ENCODE measurements at regions not wholly inside any gene's neighbourhood (a gene's known extent, or its start where the extent isn't known, plus 50 kb on each side); places are given as distances from the start of the nearest gene placed in this dataset.

DNA sequence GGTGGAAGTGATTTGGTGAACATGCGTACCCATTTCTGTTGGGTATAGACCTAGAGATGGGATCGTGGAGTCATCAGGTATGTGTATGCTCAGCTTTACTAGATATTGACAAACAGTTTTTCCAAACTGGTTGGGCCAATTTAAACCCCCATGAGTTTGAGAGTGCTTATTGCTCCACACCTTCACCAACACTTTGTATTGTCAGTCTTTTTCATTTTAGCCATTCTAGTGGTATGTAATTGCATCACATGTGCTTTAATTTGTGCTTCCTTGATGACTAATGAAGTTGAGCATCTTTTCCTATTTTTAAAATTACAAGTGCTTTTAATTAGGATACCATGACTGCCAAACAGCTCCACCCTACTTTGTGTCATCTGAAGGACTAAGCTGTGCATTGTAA, 158.9 kb upstream of the AKIRIN2 start:
- no peak overlapping the region for H3K9ac ChIP-seq
- no peak overlapping the region for H3K27ac ChIP-seq
- no peaks in the 10 kb centered on the region for H3K36me3 ChIP-seq
- H3K4me1 ChIP-seq = no peaks in the 10 kb centered on the region
- peaks cover 0 to 7% (median 0%) of the 10 kb centered on the region in 11 experiments; a peak in 3 of 22 replicates for H3K9me3 ChIP-seq (replicated peaks in 1 of 11)
- H3K27me3 ChIP-seq = no peaks in the 10 kb centered on the region
- H4K20me1 ChIP-seq = no peaks in the 10 kb centered on the region
- no peak for TF ChIP-seq Cebpa-rat (IDR thresholded peaks at IDR 0.05)
- H3K4me2 ChIP-seq = no peak overlapping the region
- H3K4me3 ChIP-seq = no peak overlapping the region

DNA sequence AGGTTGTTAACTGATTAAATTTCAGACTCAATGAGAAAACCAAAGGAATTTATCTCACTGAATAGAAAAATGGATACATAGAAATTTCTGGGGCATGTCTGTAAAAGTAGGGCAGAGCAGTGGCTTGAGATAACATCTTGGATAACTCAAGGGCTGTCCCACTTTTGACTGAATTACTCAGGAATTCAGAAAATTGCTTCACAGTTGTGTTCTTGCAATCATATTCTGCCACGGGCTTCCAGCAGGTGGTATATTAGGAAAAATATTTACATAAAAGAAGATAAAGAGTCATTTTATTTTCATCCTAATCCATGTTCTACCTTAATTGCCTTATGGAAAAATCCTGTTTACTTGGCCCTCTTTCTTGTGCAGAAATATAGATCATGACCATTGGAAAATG, 156.4 kb upstream of the AKIRIN2 start:
- Histone ChIP-seq H3K9me3 (replicated peaks in 1 of 11) (peaks cover 0 to 7% (median 0%) of the 10 kb centered on the region in 11 experiments; a peak in 3 of 22 replicates), H3K4me1 (no peaks in the 10 kb centered on the region), H3K27me3 (no peaks in the 10 kb centered on the region), H3K27ac (no peak overlapping the region), H3K9ac (no peak overlapping the region), H3K4me3 (no peak overlapping the region), H4K20me1 (no peaks in the 10 kb centered on the region), H3K36me3 (no peaks in the 10 kb centered on the region), H3K4me2 (no peak overlapping the region)
- TF ChIP-seq Cebpa-rat (IDR thresholded peaks at IDR 0.05) = no peak

- Histone ChIP-seq H3K4me2 (no peak overlapping the region), H3K27me3 (no peaks in the 10 kb centered on the region), H3K4me3 (no peak overlapping the region), H3K36me3 (no peaks in the 10 kb centered on the region), H3K9me3 (replicated peaks in 1 of 11) (no peaks in the 10 kb centered on the region), H3K4me1 (peaks cover 0 to 7% (median 0%) of the 10 kb centered on the region in 10 experiments; a peak in 3 of 20 replicates), H4K20me1 (no peaks in the 10 kb centered on the region), H3K27ac (no peak overlapping the region), H3K9ac (no peak overlapping the region)
- no peak for TF ChIP-seq Cebpa-rat (IDR thresholded peaks at IDR 0.05)
Measured at GRCh38 chr6:87851674-87852299, 149.8 kb upstream of the AKIRIN2 start.

- H4K20me1 ChIP-seq = no peaks in the 10 kb centered on the region
- peaks cover 0 to 7% (median 0%) of the 10 kb centered on the region in 10 experiments; a peak in 3 of 20 replicates for H3K4me1 ChIP-seq
- H3K9ac ChIP-seq = no peak overlapping the region
- TF ChIP-seq Cebpa-rat (IDR thresholded peaks at IDR 0.05) = no peak
- H3K36me3 ChIP-seq = no peaks in the 10 kb centered on the region
- H3K9me3 ChIP-seq (replicated peaks in 1 of 11) = no peaks in the 10 kb centered on the region
- no peak overlapping the region for H3K27ac ChIP-seq
- no peaks in the 10 kb centered on the region for H3K27me3 ChIP-seq
- no peak overlapping the region for H3K4me3 ChIP-seq
- peak overlapping the region in 4 of 11 experiments; percentile 9 to 34 (median 24); a peak in 5 of 22 replicates for H3K4me2 ChIP-seq
Measured at GRCh38 chr6:87848616-87849015, 146.6 kb upstream of the AKIRIN2 start.

GRCh38 chr6:87847830-87848210, 145.8 kb upstream of the AKIRIN2 start:
- H3K27me3 ChIP-seq = no peaks in the 10 kb centered on the region
- H3K9ac ChIP-seq = no peak overlapping the region
- no peak overlapping the region for H3K4me2 ChIP-seq
- H3K36me3 ChIP-seq = no peaks in the 10 kb centered on the region
- H3K9me3 ChIP-seq (replicated peaks in 1 of 11) = no peaks in the 10 kb centered on the region
- H3K4me3 ChIP-seq = no peak overlapping the region
- H3K4me1 ChIP-seq = peaks cover 0 to 7% (median 0%) of the 10 kb centered on the region in 10 experiments; a peak in 3 of 20 replicates
- no peaks in the 10 kb centered on the region for H4K20me1 ChIP-seq
- no peak overlapping the region for H3K27ac ChIP-seq
- TF ChIP-seq Cebpa-rat (IDR thresholded peaks at IDR 0.05) = no peak

DNA sequence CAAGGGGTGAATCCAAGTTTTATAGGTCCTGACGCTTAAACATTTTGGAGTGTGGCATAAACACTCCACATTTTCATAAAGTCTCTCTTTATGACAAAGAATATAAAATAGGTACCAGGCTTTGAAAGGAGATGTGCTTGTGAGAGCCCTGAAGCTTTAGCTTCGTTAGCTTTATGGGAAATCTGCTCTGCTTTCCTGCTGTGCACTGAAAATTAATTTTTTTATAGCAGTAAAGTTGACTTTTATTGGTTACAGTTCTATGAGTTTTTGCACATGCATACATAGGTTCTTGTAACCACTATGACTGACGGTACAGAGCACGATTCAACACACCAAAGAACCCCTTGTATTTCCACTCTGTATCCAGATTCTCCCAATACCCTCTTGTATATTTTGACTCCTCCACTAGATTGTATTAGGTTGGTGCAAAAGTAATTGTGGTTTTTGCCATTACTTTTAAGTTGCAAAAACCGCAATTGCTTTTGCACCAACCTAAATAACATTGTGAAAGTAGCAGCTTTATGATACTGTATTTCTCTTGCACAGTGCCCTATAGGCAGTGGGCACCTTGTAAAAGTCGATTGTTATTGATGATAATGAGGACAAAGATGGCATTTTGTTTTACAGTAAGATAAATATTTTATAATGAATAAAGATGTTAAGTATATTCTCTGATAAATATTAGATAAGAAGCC, 145.2 kb upstream of the AKIRIN2 start:
- H3K36me3 ChIP-seq = no peaks in the 10 kb centered on the region
- no peaks in the 10 kb centered on the region for H3K9me3 ChIP-seq (replicated peaks in 1 of 11)
- no peaks in the 10 kb centered on the region for H4K20me1 ChIP-seq
- H3K9ac ChIP-seq = no peak overlapping the region
- peaks cover 0 to 7% (median 0%) of the 10 kb centered on the region in 10 experiments; a peak in 3 of 20 replicates for H3K4me1 ChIP-seq
- no peak overlapping the region for H3K4me3 ChIP-seq
- H3K27ac ChIP-seq = no peak overlapping the region
- no peak for TF ChIP-seq Cebpa-rat (IDR thresholded peaks at IDR 0.05)
- H3K27me3 ChIP-seq = no peaks in the 10 kb centered on the region
- no peak overlapping the region for H3K4me2 ChIP-seq

GRCh38 chr6:87846434-87846833, 144.4 kb upstream of the AKIRIN2 start:
- no peaks in the 10 kb centered on the region for H3K36me3 ChIP-seq
- TF ChIP-seq Cebpa-rat (IDR thresholded peaks at IDR 0.05) = no peak
- no peaks in the 10 kb centered on the region for H4K20me1 ChIP-seq

DNA sequence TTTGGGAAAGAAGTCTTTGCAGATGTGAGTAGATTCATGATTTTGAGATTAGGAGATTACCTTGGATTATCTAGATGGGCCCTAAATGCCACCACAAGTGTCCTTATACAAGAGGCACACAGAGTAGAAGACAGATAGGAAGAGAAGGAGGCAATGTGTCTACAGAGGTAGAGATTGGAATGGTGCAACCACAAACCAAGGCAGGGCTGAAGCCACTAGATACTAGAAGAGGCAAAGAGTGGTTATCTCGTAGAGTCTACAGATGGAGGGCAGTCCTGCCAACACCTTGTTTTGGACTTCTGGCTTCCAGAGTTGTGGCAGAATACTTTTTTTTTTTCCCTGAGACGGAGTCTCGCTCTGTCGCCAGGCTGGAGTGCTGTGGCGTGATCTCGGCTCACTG, 138.3 kb upstream of the AKIRIN2 start:
- Histone ChIP-seq H3K27ac (no peak overlapping the region), H3K9ac (no peak overlapping the region), H3K9me3 (replicated peaks in 1 of 11) (peaks cover 0 to 4% (median 0%) of the 10 kb centered on the region in 11 experiments; a peak in 2 of 22 replicates), H3K27me3 (no peaks in the 10 kb centered on the region), H3K4me2 (no peak overlapping the region), H3K36me3 (no peaks in the 10 kb centered on the region), H3K4me1 (no peaks in the 10 kb centered on the region), H3K4me3 (no peak overlapping the region), H4K20me1 (no peaks in the 10 kb centered on the region)
- no peak for TF ChIP-seq Cebpa-rat (IDR thresholded peaks at IDR 0.05)

More at GRCh38 chr6:87846434-87846833, 144.4 kb upstream of the AKIRIN2 start:
- no peak overlapping the region for H3K4me3 ChIP-seq
- H3K27me3 ChIP-seq = no peaks in the 10 kb centered on the region
- H3K4me2 ChIP-seq = no peak overlapping the region
- peaks cover 0 to 7% (median 0%) of the 10 kb centered on the region in 10 experiments; a peak in 3 of 20 replicates for H3K4me1 ChIP-seq
- H3K27ac ChIP-seq = no peak overlapping the region
- no peaks in the 10 kb centered on the region for H3K9me3 ChIP-seq (replicated peaks in 1 of 11)
- no peak overlapping the region for H3K9ac ChIP-seq

DNA sequence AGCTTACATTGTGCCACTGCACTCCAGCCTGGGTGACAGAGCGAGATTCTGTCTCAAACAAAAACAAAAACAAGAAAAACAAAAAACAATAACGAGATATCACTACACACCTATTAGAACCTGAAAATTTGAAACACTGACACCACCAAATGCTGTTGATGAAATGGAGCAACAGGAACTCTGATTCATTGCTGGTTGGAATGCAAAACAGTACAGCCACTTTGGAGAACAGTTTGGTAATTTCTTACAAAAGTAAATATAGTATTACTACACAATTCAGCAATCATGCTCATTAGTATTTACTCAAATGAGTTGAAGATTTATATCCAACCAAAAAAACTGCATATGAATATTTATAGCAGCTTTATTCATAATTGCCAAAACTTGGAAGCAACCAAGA, 135.8 kb upstream of the AKIRIN2 start:
- no peak for TF ChIP-seq Cebpa-rat (IDR thresholded peaks at IDR 0.05)
- H3K36me3 ChIP-seq = no peaks in the 10 kb centered on the region
- H3K9ac ChIP-seq = no peak overlapping the region
- H4K20me1 ChIP-seq = no peaks in the 10 kb centered on the region
- no peaks in the 10 kb centered on the region for H3K4me1 ChIP-seq
- peaks cover 0 to 4% (median 0%) of the 10 kb centered on the region in 11 experiments; a peak in 2 of 22 replicates for H3K9me3 ChIP-seq (replicated peaks in 1 of 11)
- H3K4me2 ChIP-seq = no peak overlapping the region
- H3K4me3 ChIP-seq = no peak overlapping the region
- no peaks in the 10 kb centered on the region for H3K27me3 ChIP-seq
- H3K27ac ChIP-seq = no peak overlapping the region
